HG03064 (cell line): ENCODE measurements at regions not wholly inside any gene's neighbourhood (a gene's known extent, or its start where the extent isn't known, plus 50 kb on each side); places are given as distances from the start of the nearest gene placed in this dataset.

Source experiments
- ATAC-seq: cut with Tn5 transposase; IDR thresholded peaks from one replicate; pipeline ENCODE4 v1.9.1; 2021; ENCODE audit warnings: low read depth; ENCODE audit not compliant: unreplicated experiment

DNA sequence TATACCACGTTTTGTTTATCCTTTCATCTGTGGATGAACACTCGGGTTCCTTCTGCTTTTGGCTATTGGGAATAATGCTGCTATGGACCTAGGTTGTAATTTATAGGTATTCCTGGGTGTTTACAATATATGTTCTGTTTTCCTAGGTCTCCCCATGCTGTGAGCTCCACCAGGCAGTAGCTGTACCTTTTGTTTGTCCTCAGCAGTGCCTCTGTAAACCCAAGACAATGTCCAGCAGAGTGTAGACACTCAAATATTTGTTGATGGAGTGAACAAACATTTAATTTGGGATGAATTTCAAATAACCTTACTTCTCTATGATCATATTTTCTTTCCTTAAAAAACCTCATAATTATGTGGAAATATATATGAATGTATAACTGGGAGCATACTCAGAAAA lies 259.5 kb upstream of the BOD1L1 start:
- no peak for ATAC-seq

DNA sequence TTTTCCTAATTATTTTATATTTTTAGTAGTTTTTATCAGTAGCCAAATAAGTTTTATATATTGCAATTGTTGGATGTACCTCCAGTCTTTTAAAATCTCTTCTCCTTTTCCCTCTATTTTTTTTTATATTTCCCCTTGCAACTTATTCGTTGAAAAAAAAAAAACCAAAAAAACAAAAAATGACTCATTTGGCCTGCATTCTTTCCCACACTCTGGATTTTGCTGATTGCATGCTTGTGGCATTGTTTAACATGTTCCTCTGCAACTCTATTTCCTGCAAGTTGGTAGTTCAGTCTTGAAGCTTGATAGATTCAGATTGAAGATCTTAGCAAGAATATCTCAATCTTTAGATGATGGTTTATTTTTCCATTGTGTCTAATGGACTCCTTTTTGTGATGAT lies 260.6 kb upstream of the BOD1L1 start:
- no peak for ATAC-seq

DNA sequence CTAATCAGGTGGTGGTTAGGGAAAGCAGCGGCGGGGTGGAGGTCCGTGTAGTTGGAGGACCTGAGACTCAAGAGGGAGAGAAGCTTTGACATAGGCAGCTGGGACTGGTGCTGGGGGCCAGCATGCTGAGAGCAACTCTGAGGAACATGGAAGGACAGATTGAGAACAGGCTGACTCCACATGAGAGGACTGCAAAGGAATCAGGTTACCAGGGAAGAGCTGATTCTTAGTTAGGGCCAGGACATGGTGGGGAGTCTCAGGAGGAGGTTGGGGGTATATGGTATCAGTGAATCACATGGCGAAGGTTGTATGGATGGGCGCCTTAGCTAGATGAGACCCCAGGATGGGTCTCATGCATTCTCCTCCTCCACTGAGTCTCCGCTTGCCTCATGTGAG lies 264.0 kb upstream of the BOD1L1 start:
- ATAC-seq, result no peak

DNA sequence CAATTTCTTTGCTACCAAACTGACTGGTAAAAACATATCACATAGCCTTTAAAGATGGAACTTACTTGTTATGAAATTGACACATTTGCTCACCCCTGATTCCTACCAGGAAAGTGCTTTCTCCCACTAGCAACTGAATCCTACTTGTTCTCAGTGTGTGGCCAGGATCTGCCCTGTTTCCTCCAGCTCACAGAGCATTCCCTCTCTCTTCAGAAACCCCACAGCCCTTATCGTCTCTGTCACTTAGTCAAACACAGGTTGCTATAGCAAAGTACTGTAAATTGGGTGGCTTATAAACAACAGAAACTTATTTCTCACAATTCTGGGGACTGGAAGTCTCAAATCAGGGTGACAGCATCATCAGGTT lies 265.2 kb upstream of the BOD1L1 start:
- ATAC-seq, result no peak

DNA sequence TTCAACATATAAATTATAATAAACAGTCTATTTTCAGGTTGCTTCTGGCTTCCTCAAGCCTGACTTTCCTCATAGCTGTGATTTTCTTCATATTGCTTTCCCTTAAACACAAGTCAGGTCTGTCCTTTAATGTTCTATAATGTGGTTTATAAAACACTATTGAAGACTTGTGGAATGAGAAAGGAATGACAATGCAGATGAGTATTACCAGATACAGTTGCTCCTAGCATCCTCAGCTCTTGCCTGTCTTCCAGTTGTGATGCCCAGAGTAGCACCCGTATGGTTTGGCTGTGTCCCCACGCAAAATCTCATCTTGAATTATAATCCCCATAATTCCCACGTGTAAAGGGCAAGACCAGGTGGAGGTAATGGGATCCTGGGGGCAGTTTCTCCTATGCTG lies 265.7 kb upstream of the BOD1L1 start:
- ATAC-seq, result no peak

DNA sequence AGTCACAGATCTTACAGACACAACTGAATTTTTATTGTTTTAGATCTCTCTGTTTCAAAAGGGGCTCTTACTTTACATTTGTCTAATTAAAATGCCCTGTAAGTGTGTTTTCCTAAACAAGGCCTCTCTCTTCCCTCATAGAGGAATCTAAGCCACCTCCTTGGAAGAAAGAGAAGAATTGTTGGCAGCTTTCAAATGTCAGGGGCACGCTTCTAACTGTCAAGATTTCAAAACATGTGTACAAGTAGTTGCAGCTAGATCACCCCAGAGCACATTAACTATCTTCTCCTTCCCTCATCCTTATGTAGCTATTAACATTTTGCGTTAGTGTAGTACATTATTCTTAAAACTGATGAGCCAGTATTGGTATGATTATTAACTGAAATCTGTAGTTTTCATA lies 266.5 kb upstream of the BOD1L1 start:
- ATAC-seq, result no peak

DNA sequence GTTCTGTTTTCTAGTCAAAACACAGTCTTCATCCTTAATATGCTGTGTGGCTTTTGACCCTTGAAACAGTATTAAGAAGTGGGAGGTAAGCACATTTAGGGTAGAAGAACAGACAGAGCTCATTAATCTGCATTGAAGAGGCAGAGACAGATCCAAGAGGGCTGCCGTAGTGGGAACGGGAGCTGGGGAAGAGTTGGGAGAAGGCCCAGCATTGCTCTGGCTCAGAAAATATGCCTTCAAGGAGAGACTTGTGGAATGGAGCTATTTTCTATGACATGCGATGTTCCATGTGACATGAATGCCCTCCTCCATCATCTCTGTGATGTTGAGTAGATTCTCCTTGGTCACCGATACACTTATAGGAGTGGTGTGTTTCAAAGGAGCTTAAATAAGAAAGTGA lies 273.3 kb upstream of the BOD1L1 start:
- no peak for ATAC-seq

DNA sequence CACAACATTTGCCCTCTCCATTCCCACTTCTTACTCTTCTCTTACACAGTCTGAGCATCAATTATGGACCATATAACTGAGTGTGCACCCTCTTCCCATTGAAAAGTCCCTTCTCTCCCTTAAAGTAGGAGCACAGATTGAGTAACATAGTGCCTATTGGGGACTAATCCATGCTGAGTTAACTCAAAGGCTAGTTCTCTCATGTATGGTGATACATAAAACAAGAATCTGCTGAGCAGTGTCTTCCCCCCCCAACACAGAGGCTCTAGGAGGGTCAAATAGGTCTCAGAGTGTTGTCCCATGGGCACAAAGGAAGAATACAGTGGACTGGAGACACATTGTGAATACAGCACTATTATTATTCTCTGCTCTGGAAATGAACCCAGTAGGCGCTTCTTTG lies 274.6 kb upstream of the BOD1L1 start:
- no peak for ATAC-seq

DNA sequence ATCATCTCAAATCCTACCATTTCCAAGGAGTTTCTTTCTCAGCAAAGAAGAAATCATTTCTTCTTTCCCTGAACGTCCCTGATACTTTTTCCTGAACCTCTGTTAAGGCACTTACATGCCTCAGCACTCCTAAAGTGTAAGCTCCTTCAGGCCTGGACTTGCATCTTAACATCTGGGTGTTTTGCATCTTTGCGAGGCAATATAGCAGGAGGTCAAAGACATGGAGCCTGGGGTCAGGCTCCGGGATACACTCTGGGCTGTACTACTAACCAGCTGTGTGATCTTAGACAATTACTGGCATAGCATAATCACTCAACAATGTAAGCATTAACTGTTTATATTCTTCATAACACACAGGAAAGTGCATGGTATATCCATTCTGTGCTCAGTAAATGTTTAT lies 275.5 kb upstream of the BOD1L1 start:
- ATAC-seq, result no peak

DNA sequence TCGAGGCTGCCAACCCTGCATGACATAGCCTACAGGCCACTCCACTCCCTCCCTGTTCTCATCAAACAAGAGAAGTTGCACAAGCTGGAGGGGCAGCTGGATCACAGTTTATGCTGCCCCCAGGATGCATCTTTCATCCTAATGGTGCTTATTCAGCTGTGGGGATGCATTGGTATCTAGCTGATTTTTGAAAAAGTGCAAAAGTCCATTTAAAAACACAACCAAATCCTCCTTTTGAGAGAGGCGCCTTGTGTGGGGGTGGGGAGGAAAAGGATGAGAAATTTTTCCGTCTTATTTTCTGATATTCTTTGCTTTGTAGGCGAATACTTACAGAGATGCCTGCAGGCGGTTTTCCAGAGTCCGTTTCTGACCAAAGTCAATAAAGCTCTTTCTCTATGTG lies 276.4 kb upstream of the BOD1L1 start:
- no peak for ATAC-seq

DNA sequence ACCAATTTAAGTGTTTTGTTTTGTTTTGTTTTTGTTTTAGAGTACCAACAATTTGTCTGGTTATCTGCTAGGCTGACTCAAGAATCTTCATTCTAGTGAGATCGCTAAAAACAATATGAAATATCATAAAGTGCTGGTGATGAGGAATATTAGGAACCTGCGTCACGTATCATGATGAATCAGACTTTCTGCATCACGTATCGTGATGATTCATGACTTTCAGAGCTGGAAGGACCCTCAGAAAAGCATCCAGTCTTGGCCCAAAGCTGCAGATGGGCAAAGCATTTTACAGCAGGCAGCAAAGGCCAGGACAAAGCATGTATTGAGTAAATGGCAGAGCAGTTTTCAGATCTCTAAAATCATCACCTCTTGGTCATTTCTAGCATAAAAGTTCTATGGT lies 278.0 kb upstream of the BOD1L1 start:
- ATAC-seq, result no peak

DNA sequence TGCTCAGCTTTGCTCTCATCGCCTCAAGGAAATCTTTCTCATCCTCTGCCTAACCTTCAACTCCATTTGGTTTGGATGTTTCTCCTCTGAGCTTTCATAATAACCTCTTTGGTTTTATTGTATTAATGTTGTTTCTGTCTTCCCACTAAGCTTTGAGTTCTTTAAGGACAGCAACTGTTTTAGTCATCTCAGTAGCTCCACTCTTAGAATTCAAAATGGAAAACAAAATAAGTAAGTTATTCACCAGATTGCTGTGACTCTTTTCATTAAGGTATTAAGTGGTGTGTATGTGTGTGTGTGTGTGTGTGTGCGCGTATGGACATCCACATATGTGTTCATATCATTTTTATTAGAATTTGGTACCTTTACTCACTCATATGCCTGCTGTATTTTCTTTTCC lies 279.2 kb upstream of the BOD1L1 start:
- no peak for ATAC-seq

DNA sequence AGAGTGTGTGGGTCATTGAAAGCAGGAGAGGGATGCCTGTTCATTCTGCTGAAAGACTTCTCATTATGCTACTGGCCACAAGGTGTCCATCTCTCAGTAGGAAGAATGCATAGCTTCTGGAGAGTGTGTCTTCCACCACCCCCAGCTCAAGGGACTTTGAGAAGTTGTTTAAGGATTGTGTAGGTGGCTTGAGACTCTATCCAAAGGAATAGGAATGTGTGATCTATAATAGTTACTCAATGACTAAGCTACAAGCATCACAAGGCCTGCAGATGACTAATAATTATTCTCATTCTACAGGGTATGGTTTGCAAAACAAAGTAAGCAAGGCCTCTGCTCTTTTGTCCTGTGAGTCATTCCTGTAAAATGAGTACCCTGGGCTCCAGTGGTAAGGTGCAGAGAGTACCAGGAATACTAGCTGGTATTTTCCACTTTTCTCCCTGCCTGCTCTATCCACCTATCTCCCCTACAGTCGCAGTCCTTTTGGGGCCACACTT lies 279.8 kb upstream of the BOD1L1 start:
- no peak for ATAC-seq

DNA sequence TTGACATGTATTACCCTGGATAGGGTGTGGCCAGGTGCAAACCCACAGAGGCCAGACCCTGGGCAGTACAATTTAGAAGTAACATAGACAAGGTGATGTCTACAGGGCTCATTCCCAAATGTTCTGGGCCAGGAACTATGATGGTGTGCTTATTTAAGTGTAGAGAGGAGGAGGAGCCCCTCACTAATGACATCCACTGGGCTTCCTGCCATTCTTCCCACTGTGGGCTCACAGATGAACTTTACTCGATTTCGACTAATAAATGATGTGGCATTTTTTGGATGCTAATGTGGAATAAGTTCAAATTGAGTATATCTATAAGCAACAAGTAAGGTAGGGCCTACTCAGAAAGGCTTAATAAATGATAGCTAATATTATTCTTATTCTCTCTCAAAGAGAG lies 280.9 kb upstream of the BOD1L1 start:
- no peak for ATAC-seq

DNA sequence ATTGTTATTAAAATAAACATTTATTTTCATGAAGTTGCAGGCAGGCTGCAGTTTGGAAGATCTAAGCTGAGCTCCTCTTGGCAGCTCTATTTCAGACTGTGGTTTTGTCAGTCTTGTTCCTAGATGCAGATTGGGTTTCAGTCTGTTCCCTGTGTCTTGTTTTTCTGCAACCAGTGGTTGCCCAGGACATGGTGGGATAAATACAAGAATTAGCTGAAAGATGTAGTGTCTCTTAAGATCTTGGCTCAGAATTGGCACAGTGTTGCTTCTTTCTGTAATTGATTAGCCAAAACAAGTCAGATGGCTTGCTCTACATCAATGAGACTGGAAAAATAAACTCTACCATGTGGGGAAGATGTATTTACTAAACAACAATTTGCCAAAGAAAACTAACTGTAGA lies 283.0 kb upstream of the BOD1L1 start:
- ATAC-seq, result no peak

DNA sequence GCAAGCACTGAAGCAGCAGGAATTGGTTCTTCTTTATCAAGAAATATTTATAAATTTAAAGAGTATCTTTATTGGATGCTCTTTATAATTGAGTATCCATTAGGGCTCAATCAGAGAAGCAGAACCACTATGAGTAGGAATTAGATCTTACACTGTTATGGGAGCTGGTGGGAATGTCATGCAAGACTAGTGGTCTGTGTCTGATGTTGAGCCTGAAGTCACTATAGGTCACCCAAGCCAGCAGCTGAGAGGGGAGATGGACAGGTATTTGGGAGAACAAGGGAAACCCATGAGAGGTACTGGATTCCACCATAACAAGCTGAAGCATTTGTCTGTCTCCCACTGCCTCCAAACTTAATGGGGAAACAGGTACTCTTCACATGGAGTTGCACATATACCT lies 283.7 kb upstream of the BOD1L1 start:
- no peak for ATAC-seq

DNA sequence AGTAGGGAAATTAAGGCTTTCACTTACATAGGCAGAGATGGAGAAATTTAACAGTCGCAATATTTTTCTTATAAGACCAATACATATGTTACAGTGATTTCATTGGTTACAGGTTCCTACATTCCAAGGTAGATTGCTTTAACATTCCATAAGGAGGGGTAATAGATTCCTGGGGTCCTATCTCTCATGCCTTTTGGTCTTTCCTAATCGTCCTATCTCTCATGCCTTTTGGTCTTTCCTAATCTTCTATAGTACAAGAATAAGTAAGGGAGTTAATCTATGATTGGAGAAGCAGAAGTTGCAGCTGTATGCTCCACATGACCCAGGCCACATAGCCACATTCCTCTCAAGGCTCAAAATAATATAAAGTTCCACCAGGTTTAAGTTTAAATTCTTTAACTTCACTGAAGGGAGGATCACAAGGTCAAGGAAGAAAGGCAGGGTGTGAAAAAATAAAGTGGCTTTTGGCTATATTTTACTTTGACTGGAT lies 285.0 kb upstream of the BOD1L1 start:
- no peak for ATAC-seq

DNA sequence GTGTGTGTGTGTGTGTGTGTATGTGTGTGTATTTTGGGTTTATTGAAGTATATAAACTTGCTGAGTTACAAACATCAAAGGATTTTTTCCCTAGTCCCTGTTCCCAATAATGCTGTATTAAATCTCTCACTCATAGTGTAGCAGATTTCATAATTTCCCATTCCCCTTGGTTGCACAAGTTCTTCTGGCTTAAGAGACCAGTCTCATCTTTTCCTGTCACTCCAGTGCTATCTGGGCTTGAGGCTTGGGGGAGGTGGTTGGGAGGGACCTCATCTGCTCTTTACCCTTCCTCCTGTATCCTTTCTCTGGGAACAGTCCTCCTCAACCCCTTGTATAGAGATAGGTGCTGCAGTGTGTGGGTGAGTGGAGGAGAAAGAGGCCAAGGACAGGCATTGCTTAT lies 285.4 kb upstream of the BOD1L1 start:
- no peak for ATAC-seq

DNA sequence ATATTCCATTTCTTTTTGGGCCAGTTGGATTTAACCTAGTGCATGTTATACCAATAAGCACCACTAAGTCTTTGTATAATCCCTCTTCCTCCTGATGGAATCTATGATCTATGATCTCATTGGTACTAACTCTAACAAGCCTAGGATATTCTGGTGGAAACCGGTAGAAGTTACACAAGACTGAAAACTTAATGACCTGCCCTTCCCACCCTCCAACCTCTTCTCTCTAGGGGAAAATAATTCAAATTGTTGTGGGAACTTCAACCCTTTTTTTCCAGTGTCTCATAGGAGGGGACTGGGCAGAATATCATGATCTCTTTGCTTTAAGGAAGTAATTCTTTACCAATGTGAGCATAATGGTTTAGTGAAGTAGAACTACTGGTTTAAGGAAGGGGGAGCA lies 289.5 kb upstream of the BOD1L1 start:
- ATAC-seq, result no peak

DNA sequence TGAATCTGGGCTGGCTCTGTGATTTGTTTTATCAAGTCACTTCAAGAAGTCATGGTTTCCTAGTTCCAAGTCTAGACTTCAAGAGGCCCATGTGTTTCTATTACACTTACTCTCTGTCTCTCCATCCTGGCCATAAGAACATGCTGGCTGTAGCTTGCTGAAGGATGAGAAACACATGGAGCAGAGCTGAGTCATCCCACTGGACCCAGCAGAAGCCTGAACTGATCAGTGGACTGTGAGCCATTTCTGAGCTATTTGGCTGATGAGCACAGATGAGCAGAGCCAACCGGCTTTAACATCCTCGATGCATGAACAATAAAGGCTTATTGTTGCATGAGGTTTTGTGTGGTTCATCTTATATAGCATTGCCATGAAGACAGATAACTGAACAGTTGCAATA lies 290.6 kb upstream of the BOD1L1 start:
- ATAC-seq, result no peak

DNA sequence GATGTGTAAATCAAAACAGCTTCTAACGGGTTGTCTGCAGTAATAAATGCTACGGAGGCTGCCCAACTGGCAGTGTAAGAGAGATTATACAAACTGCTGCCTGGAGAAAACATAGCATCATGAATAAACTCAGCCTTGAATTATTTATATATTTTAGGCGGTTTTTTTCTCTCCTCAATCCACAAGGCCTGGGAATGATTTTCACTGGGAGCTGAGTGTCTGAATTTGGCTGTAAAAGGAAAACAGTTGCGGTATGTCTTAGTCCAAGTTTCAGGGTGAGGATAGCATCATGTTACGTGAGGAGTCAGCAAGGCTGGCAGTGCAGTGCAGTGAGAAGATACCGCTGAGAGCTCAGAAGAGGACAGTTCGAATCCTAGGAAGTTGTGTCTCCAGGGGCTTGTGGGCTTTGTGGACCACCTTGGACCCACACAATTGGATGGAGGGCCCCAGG lies 291.5 kb upstream of the BOD1L1 start:
- ATAC-seq, result no peak

DNA sequence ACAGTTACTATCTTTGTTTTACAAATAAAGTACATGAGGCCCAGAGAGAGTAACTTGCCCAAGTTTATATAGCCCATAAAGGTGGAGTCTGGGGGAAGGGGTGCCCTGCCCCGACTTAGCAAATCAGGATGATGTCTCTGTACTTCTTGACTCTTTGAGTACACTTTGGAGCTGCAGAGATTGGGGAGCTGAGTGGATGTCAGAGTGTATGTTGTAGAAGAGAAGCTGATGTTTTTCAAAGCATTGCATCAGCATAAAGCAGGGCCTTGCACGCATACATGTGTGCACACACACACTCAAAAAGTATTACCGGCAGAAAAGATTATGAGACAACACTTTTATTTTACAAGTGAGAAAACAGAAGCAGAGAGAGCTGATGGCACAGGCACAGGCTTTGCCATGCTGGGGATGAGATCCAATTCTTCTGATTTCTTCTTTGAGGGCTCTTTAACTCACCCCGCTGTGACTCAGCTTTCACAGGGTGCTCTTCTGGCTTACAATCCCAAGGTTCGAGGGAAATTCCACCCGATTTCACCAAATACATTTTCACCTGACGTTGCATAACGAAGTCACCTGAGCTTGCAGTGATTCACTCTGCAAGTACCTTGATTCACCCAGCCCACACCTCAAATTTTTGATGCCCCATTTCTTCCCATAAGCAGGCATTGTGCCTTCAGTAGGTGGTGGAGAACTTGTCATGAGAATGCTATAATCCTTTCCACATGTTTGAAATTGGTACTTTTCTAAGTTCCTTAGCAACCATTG lies 292.8 kb upstream of the BOD1L1 start:
- no peak for ATAC-seq

DNA sequence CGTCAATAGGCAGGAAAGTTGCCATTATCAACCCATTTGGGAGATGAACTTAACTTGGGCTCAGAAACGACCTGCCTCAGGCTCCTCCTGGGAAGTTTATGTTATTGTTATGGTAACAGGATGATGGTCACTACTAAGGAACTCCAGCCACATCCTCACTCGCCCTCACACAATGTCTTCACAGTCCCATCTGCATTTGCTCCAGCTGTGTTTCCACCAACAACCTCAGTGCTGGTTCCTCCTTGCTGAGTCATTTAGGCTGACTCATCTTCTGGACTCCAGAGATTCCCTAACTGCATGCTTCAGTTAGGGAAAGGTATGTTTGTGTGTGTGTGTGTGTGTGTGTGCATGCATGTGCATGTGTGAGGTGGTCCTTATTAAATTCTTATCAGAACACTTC lies 293.4 kb upstream of the BOD1L1 start:
- no peak for ATAC-seq
